ENCODE measurements at regions not wholly inside any gene's neighbourhood (a gene's known extent, or its start where the extent isn't known, plus 50 kb on each side); places are given as distances from the start of the nearest gene placed in this dataset.

- Histone ChIP-seq H3K36me3 (ENCODE audit: control insufficient read depth, insufficient read depth, low read length) (no peaks in the 10 kb centered on the region), H3K27me3 (replicated peaks; ENCODE audit: control insufficient read depth, insufficient read depth, low read length) (no peaks in the 10 kb centered on the region), H3K4me3 (replicated peaks; ENCODE audit: low read depth, low read length) (no peak overlapping the region)
- TF ChIP-seq CTCF (IDR thresholded peaks at IDR 0.05; ENCODE audit: insufficient read depth, low read length, poor library complexity, severe bottlenecking), result no peak
- no peak for DNase-seq (ENCODE audit: extremely low read depth, insufficient read length)
These were observed 1412.1 kb downstream of the PLA2G4A start for GRCh38 chr1:188240772-188241406.

GRCh38 chr1:188241629-188242028, 1412.9 kb downstream of the PLA2G4A start:
- no peak overlapping the region for H3K4me3 ChIP-seq (replicated peaks; ENCODE audit: low read depth, low read length)
- H3K36me3 ChIP-seq (ENCODE audit: control insufficient read depth, insufficient read depth, low read length), result no peaks in the 10 kb centered on the region
- no peak for TF ChIP-seq CTCF (IDR thresholded peaks at IDR 0.05; ENCODE audit: insufficient read depth, low read length, poor library complexity, severe bottlenecking)
- H3K27me3 ChIP-seq (replicated peaks; ENCODE audit: control insufficient read depth, insufficient read depth, low read length), result no peaks in the 10 kb centered on the region
- DNase-seq (ENCODE audit: extremely low read depth, insufficient read length), result no peak

GRCh38 chr1:188243456-188243855, 1414.7 kb downstream of the PLA2G4A start:
- no peaks in the 10 kb centered on the region for H3K27me3 ChIP-seq (replicated peaks; ENCODE audit: control insufficient read depth, insufficient read depth, low read length)
- DNase-seq (ENCODE audit: extremely low read depth, insufficient read length), result no peak
- TF ChIP-seq CTCF (IDR thresholded peaks at IDR 0.05; ENCODE audit: insufficient read depth, low read length, poor library complexity, severe bottlenecking), result no peak

GRCh38 chr1:188244681-188245080, 1415.9 kb downstream of the PLA2G4A start:
- no peaks in the 10 kb centered on the region for H3K27me3 ChIP-seq (replicated peaks; ENCODE audit: control insufficient read depth, insufficient read depth, low read length)
- TF ChIP-seq CTCF (IDR thresholded peaks at IDR 0.05; ENCODE audit: insufficient read depth, low read length, poor library complexity, severe bottlenecking), result no peak
- H3K36me3 ChIP-seq (ENCODE audit: control insufficient read depth, insufficient read depth, low read length), result no peaks in the 10 kb centered on the region
- no peak for DNase-seq (ENCODE audit: extremely low read depth, insufficient read length)
- no peak overlapping the region for H3K4me3 ChIP-seq (replicated peaks; ENCODE audit: low read depth, low read length)

More at GRCh38 chr1:188243456-188243855, 1414.7 kb downstream of the PLA2G4A start:
- H3K4me3 ChIP-seq (replicated peaks; ENCODE audit: low read depth, low read length), result no peak overlapping the region
- H3K36me3 ChIP-seq (ENCODE audit: control insufficient read depth, insufficient read depth, low read length), result no peaks in the 10 kb centered on the region

- no peak for DNase-seq (ENCODE audit: extremely low read depth, insufficient read length)
- Histone ChIP-seq H3K27me3 (replicated peaks; ENCODE audit: control insufficient read depth, insufficient read depth, low read length) (no peaks in the 10 kb centered on the region), H3K4me3 (replicated peaks; ENCODE audit: low read depth, low read length) (no peak overlapping the region), H3K36me3 (ENCODE audit: control insufficient read depth, insufficient read depth, low read length) (no peaks in the 10 kb centered on the region)
- no peak for TF ChIP-seq CTCF (IDR thresholded peaks at IDR 0.05; ENCODE audit: insufficient read depth, low read length, poor library complexity, severe bottlenecking)
These were observed 1418.5 kb downstream of the PLA2G4A start for GRCh38 chr1:188247255-188247654.

- no peak for DNase-seq (ENCODE audit: extremely low read depth, insufficient read length)
- no peak for TF ChIP-seq CTCF (IDR thresholded peaks at IDR 0.05; ENCODE audit: insufficient read depth, low read length, poor library complexity, severe bottlenecking)
- no peak overlapping the region for H3K4me3 ChIP-seq (replicated peaks; ENCODE audit: low read depth, low read length)
- no peaks in the 10 kb centered on the region for H3K27me3 ChIP-seq (replicated peaks; ENCODE audit: control insufficient read depth, insufficient read depth, low read length)
- no peaks in the 10 kb centered on the region for H3K36me3 ChIP-seq (ENCODE audit: control insufficient read depth, insufficient read depth, low read length)
These were observed 1421.1 kb downstream of the PLA2G4A start for GRCh38 chr1:188249811-188250210.

All from GM06990 (cell line).